H9 (cell line): ENCODE measurements at regions not wholly inside any gene's neighbourhood (a gene's known extent, or its start where the extent isn't known, plus 50 kb on each side); places are given as distances from the start of the nearest gene placed in this dataset.

Source experiments
- DNase-seq: peaks from one replicate; pipeline ENCODE4 v3.0.0-alpha.2; 2017
- H2AFZ ChIP-seq: one replicate; pipeline ENCODE4 v1.6.1; 2013; ENCODE audit warnings: mild to moderate bottlenecking, low read length, control low read depth, moderate library complexity
- H2AK5ac ChIP-seq: 2 replicates; pipeline ENCODE4 v1.6.1; 2013; ENCODE audit warnings: low read length, control low read depth, mixed read lengths; ENCODE audit not compliant: insufficient read length
- H2BK120ac ChIP-seq: one replicate; pipeline ENCODE4 v1.6.1; 2013; ENCODE audit warnings: low read depth, mild to moderate bottlenecking, low read length, control low read depth, inconsistent platforms; ENCODE audit not compliant: poor library complexity, severe bottlenecking
- H2BK12ac ChIP-seq: 2 replicates; pipeline ENCODE4 v1.6.1; 2013; ENCODE audit warnings: low read length, control low read depth, mixed read lengths, low read depth; ENCODE audit not compliant: insufficient read length
- H2BK15ac ChIP-seq: 2 replicates; pipeline ENCODE4 v1.6.1; 2013; ENCODE audit warnings: low read depth, low read length, control low read depth
- H2BK20ac ChIP-seq: one replicate; pipeline ENCODE4 v1.6.1; 2013; ENCODE audit warnings: low read depth, mild to moderate bottlenecking, low read length, control low read depth, inconsistent platforms; ENCODE audit not compliant: poor library complexity, severe bottlenecking
- H2BK5ac ChIP-seq: 2 replicates; pipeline ENCODE4 v1.6.1; 2013; ENCODE audit warnings: low read length, control low read depth, mixed read lengths; ENCODE audit not compliant: insufficient read length
- H3K14ac ChIP-seq: 2 replicates; pipeline ENCODE4 v1.6.1; 2013; ENCODE audit warnings: low read length, control low read depth; ENCODE audit not compliant: insufficient read depth
- H3K18ac ChIP-seq: 2 replicates; pipeline ENCODE4 v1.6.1; 2013; ENCODE audit warnings: low read depth, mild to moderate bottlenecking, mixed read lengths, low read length, control low read depth; ENCODE audit not compliant: insufficient read length
- H3K23ac ChIP-seq: 2 replicates; pipeline ENCODE4 v1.6.1; 2013; ENCODE audit warnings: low read length, control low read depth, mixed read lengths, low read depth; ENCODE audit not compliant: insufficient read length
- H3K23me2 ChIP-seq: 2 replicates; pipeline ENCODE4 v1.6.1; 2013; ENCODE audit warnings: low read depth, mild to moderate bottlenecking, mixed read lengths, low read length, control low read depth; ENCODE audit not compliant: insufficient read length, poor library complexity, severe bottlenecking
- H3K27ac ChIP-seq: 2 replicates; pipeline ENCODE4 v1.5.1; 2013; ENCODE audit warnings: low read length, control low read depth, mixed read lengths, low read depth; ENCODE audit not compliant: insufficient read length
- H3K27me3 ChIP-seq: 2 replicates; pipeline ENCODE4 v1.6.1; 2013; ENCODE audit warnings: low read length, control low read depth, inconsistent platforms; ENCODE audit not compliant: insufficient read depth
- H3K4ac ChIP-seq: 2 replicates; pipeline ENCODE4 v1.6.1; 2013; ENCODE audit warnings: low read depth, mild to moderate bottlenecking, control low read depth, inconsistent platforms, low read length, moderate library complexity
- H3K4me1 ChIP-seq: 2 replicates; pipeline ENCODE4 v1.6.1; 2013; ENCODE audit warnings: low read length, control low read depth, inconsistent platforms; ENCODE audit not compliant: insufficient read depth
- H3K4me2 ChIP-seq: 2 replicates; pipeline ENCODE4 v1.6.1; 2013; ENCODE audit warnings: low read length, control low read depth, mixed read lengths; ENCODE audit not compliant: insufficient read length, insufficient read depth
- H3K56ac ChIP-seq: 2 replicates; pipeline ENCODE4 v1.6.1; 2013; ENCODE audit warnings: low read depth, mild to moderate bottlenecking, mixed read lengths, low read length, control low read depth; ENCODE audit not compliant: insufficient read length
- H3K79me1 ChIP-seq: 2 replicates; pipeline ENCODE4 v1.6.1; 2013; ENCODE audit warnings: low read depth, mild to moderate bottlenecking, moderate library complexity, low read length, control low read depth, inconsistent platforms; ENCODE audit not compliant: insufficient read depth, poor library complexity, severe bottlenecking
- H3K79me2 ChIP-seq: 2 replicates; pipeline ENCODE4 v1.6.1; 2013; ENCODE audit warnings: low read length, control low read depth, inconsistent platforms; ENCODE audit not compliant: insufficient read depth
- H3K9ac ChIP-seq: 2 replicates; pipeline ENCODE4 v1.6.1; 2013; ENCODE audit warnings: low read length, control low read depth, mixed read lengths; ENCODE audit not compliant: insufficient read length; ENCODE audit errors: extremely low read depth
- H3K9me3 ChIP-seq: one replicate; pipeline ENCODE4 v1.6.1; 2013; ENCODE audit warnings: low read depth, low read length, inconsistent platforms; ENCODE audit not compliant: control insufficient read depth
- H3T11ph ChIP-seq: one replicate; pipeline ENCODE4 v1.6.1; 2013; ENCODE audit warnings: mild to moderate bottlenecking, low read length, control low read depth, inconsistent platforms
- H4K20me1 ChIP-seq: one replicate; pipeline ENCODE4 v1.6.1; 2013; ENCODE audit not compliant: control insufficient read depth, insufficient read length, insufficient read depth
- H4K5ac ChIP-seq: 2 replicates; pipeline ENCODE4 v1.6.1; 2013; ENCODE audit warnings: low read depth, mild to moderate bottlenecking, mixed read lengths, low read length, control low read depth; ENCODE audit not compliant: insufficient read length
- H4K8ac ChIP-seq: replicated peaks from 2 replicates; pipeline ENCODE4 v1.6.1; 2013; ENCODE audit warnings: low read length, control low read depth, mixed read lengths, low read depth; ENCODE audit not compliant: insufficient read length
- H4K91ac ChIP-seq: 2 replicates; pipeline ENCODE4 v1.6.1; 2013; ENCODE audit warnings: low read depth, mild to moderate bottlenecking, moderate library complexity, mixed read lengths, low read length, control low read depth; ENCODE audit not compliant: insufficient read length
- H3K27ac Mint-ChIP-seq, 3 experiments: 2 replicates in 2 of 3; 3 replicates in 1 of 3; pipeline ENCODE4 v1.8.0; 2020 to 2021; ENCODE audit warnings: mixed read lengths in 3 of 3, mild to moderate bottlenecking in 1 of 3, moderate library complexity in 1 of 3
- H3K27me3 Mint-ChIP-seq: 2 replicates; pipeline ENCODE4 v1.8.0; 2021; ENCODE audit warnings: low read depth, mild to moderate bottlenecking, moderate library complexity, mixed read lengths
- H3K36me3 Mint-ChIP-seq, 3 experiments: 2 replicates in 2 of 3; 3 replicates in 1 of 3; pipeline ENCODE4 v1.8.0; 2020 to 2021; ENCODE audit warnings: low read depth in 3 of 3, mixed read lengths in 3 of 3; ENCODE audit not compliant: insufficient read depth in 1 of 3
- H3K4me1 Mint-ChIP-seq, 2 experiments: 2 replicates each; pipeline ENCODE4 v1.8.0; 2020; ENCODE audit warnings: mixed read lengths in 2 of 2
- H3K4me3 Mint-ChIP-seq, 2 experiments: 2 replicates in 1 of 2; 3 replicates in 1 of 2; pipeline ENCODE4 v1.8.0; 2020 to 2021; ENCODE audit warnings: mild to moderate bottlenecking in 2 of 2, mixed read lengths in 2 of 2, moderate library complexity in 1 of 2
- H3K9me3 Mint-ChIP-seq, 2 experiments: 2 replicates in 1 of 2; 3 replicates in 1 of 2; pipeline ENCODE4 v1.8.0; 2020; ENCODE audit warnings: mild to moderate bottlenecking in 2 of 2, mixed read lengths in 2 of 2, moderate library complexity in 1 of 2
- CTCF ChIP-seq: fragments of 200-600 bp; sonication (generic); conservative IDR thresholded peaks from 3 replicates; pipeline ENCODE4 v1.8.0; 2021; ENCODE audit warnings: antibody characterized with exemption, mild to moderate bottlenecking
- WGBS: extraction: QIAGEN DNeasy Blood & Tissue Kit; methylation state at CpG from one replicate; pipeline ENCODE4 v1.1.7; 2013; ENCODE audit warnings: missing lambda C conversion rate, low lambda C conversion rate, mixed read lengths; ENCODE audit not compliant: insufficient read length; ENCODE audit errors: extremely low coverage; 5-methylcytosine and 5-hydroxymethylcytosine counted together

- no peak overlapping the region for H2BK120ac ChIP-seq
- H3K18ac ChIP-seq: no peak overlapping the region
- no peak overlapping the region for H2BK15ac ChIP-seq
- no peak overlapping the region for H3K4me2 ChIP-seq
- H2BK20ac ChIP-seq: no peak overlapping the region
- H3K23ac ChIP-seq: no peak overlapping the region
- no peaks in the 10 kb centered on the region for H3K79me1 ChIP-seq
- Mint-ChIP-seq H3K27me3 (no peaks in the 10 kb centered on the region), H3K36me3 (no peaks in the 10 kb centered on the region), H3K27ac (no peak overlapping the region), H3K9me3 (no peaks in the 10 kb centered on the region), H3K4me3 (no peak overlapping the region), H3K4me1 (peaks cover 3 to 9% of the 10 kb centered on the region in 2 experiments; a peak in 3 of 4 replicates)
- no peak overlapping the region for H4K91ac ChIP-seq
- H3K4me1 ChIP-seq: no peaks in the 10 kb centered on the region; the same call in 1 of the 2 replicates
- WGBS: no CpG with 5 or more reads among the region's 19 CpGs
- H4K20me1 ChIP-seq: no peaks in the 10 kb centered on the region
- TF ChIP-seq CTCF: no peak
- no peak overlapping the region for H4K8ac ChIP-seq
- H3T11ph ChIP-seq: no peak overlapping the region
- DNase-seq: no peak
- H3K56ac ChIP-seq: no peak overlapping the region
- no peak overlapping the region for H2AFZ ChIP-seq
- no peak overlapping the region for H3K14ac ChIP-seq
- H4K5ac ChIP-seq: no peak overlapping the region
- H3K23me2 ChIP-seq: no peaks in the 10 kb centered on the region
- no peaks in the 10 kb centered on the region for H3K79me2 ChIP-seq
- no peak overlapping the region for H3K4ac ChIP-seq
- H2AK5ac ChIP-seq: no peak overlapping the region
- no peaks in the 10 kb centered on the region for H3K9me3 ChIP-seq
- no peak overlapping the region for H3K9ac ChIP-seq
- H3K27me3 ChIP-seq: no peaks in the 10 kb centered on the region
- H2BK12ac ChIP-seq: no peak overlapping the region
- H2BK5ac ChIP-seq: no peak overlapping the region
- no peak overlapping the region for H3K27ac ChIP-seq
These were observed 277.2 kb upstream of the TTC14 start for GRCh38 chr3:180324791-180325190.
